GM12878 (cell line): ENCODE measurements at regions not wholly inside any gene's neighbourhood (a gene's known extent, or its start where the extent isn't known, plus 50 kb on each side); places are given as distances from the start of the nearest gene placed in this dataset.

ENCODE experiments used
- ATAC-seq: fragments of 200-7000 bp; cut with Tn5 transposase; 3 replicates; pipeline ENCODE4 v1.9.1; 2020; ENCODE audit warnings: mild to moderate bottlenecking, moderate library complexity
- BruUV-seq: library from RNA; stranded (reverse); fragments of 400-500 nt; replicated peaks from 2 replicates; lab custom pipeline; 2021; lab: Mats Ljungman, UMichigan
- CTCF ChIA-PET: fragments of 300-600 bp; sonication (Branson Sonifier 250); formaldehyde crosslinking; extraction: SDS; loops from one replicate; lab custom pipeline; 2021; ENCODE audit warnings: inconsistent platforms; lab: Yijun Ruan, JAX
- POLR2A ChIA-PET: fragments of 350-600 bp; formaldehyde crosslinking; extraction: SDS; loops from one replicate; lab custom pipeline; 2021; ENCODE audit warnings: inconsistent platforms; lab: Charles Lee
- RAD21 ChIA-PET: fragments of 300-600 bp; sonication (Branson Sonifier 250); formaldehyde crosslinking; loops from one replicate; lab custom pipeline; 2023; ENCODE audit warnings: antibody characterized with exemption; ENCODE audit not compliant: unreplicated experiment; lab: Charles Lee
- SMC1A ChIA-PET: fragments of 300-600 bp; sonication (Branson Sonifier 250); formaldehyde crosslinking; loops from one replicate; lab custom pipeline; 2023; ENCODE audit not compliant: unreplicated experiment, uncharacterized antibody; lab: Charles Lee
- DNase-seq: peaks from one replicate; pipeline ENCODE4 v3.0.0-alpha.2; 2011; ENCODE audit warnings: low read depth, low spot score
- FAIRE-seq: peaks from 3 replicates; lab custom pipeline; 2011; peaks lifted over from hg19 to GRCh38; lab: Jason Lieb, UNC
- H2AFZ ChIP-seq: 2 replicates; pipeline ENCODE4 v1.6.0; 2011; ENCODE audit warnings: low read depth, low read length, control low read depth; ENCODE audit not compliant: control insufficient read depth
- H3K27ac ChIP-seq: 2 replicates; pipeline ENCODE4 v1.5.1; 2011; ENCODE audit warnings: control low read depth; ENCODE audit not compliant: control insufficient read depth, insufficient read depth
- H3K27me3 ChIP-seq, 2 experiments: replicated peaks in 1 of 2; 2 replicates each; pipeline versions ENCODE4 v1.6.0 to v1.6.1; 2011; ENCODE audit warnings: low read length in 1 of 2; ENCODE audit not compliant: control insufficient read depth in 2 of 2, insufficient read depth in 2 of 2
- H3K36me3 ChIP-seq, 2 experiments: 2 replicates each; pipeline ENCODE4 v1.5.1; 2011; ENCODE audit warnings: low read length in 1 of 2; ENCODE audit not compliant: control insufficient read depth in 2 of 2, insufficient read depth in 2 of 2
- H3K4me1 ChIP-seq: 2 replicates; pipeline ENCODE4 v1.6.1; 2011; ENCODE audit warnings: mild to moderate bottlenecking, low read length, moderate library complexity, mixed read lengths; ENCODE audit not compliant: control insufficient read depth, insufficient read depth
- H3K4me2 ChIP-seq: 2 replicates; pipeline ENCODE4 v1.6.0; 2011; ENCODE audit warnings: control low read depth; ENCODE audit not compliant: control insufficient read depth, insufficient read depth
- H3K4me3 ChIP-seq: fragments of 200-600 bp; sonication (generic); 2 replicates; pipeline ENCODE4 v1.5.1; 2016
- H3K79me2 ChIP-seq: 2 replicates; pipeline ENCODE4 v1.6.0; 2011; ENCODE audit warnings: low read length; ENCODE audit not compliant: control insufficient read depth, insufficient read depth
- H3K9ac ChIP-seq: 2 replicates; pipeline ENCODE4 v1.8.0; 2011; ENCODE audit warnings: low read length, control low read depth, mixed read lengths; ENCODE audit not compliant: control insufficient read depth, insufficient read depth
- H3K9me3 ChIP-seq: replicated peaks from 3 replicates; pipeline ENCODE4 v1.5.1; 2011; ENCODE audit warnings: mild to moderate bottlenecking, low read length; ENCODE audit not compliant: control insufficient read depth, insufficient read depth
- H4K20me1 ChIP-seq: 2 replicates; pipeline ENCODE4 v1.6.0; 2011; ENCODE audit not compliant: control insufficient read depth, insufficient read depth
- EZH2 ChIP-seq: IDR thresholded peaks from 2 replicates; pipeline ENCODE4 v1.6.1; 2012; ENCODE audit warnings: low read depth, mild to moderate bottlenecking, control low read depth, inconsistent platforms, low read length, borderline replicate concordance; ENCODE audit not compliant: control insufficient read depth
- NKRF ChIP-seq: fragments of 450-650 bp; conservative IDR thresholded peaks from 2 replicates; pipeline ENCODE4 v1.6.1; 2017; ENCODE audit warnings: mild to moderate bottlenecking, moderate library complexity
- RELA ChIP-seq: fragments of 450-650 bp; IDR thresholded peaks from 2 replicates; pipeline ENCODE4 v1.8.0; 2014; ENCODE audit warnings: borderline replicate concordance; ENCODE audit not compliant: partially characterized antibody
- SIN3A ChIP-seq: IDR thresholded peaks from 2 replicates; pipeline ENCODE4 v1.6.1; 2012; ENCODE audit warnings: low read depth, low read length, improper control_type of control experiment
- WGBS: methylation state at CpG from one replicate; pipeline ENCODE4 v1.1.6; 2016; ENCODE audit warnings: low lambda C conversion rate; ENCODE audit not compliant: insufficient replicate concordance, insufficient coverage; ENCODE audit errors: missing lambda C conversion rate; 5-methylcytosine and 5-hydroxymethylcytosine counted together
- in situ Hi-C: fragments of 300-500 bp; cut with MboI; formaldehyde crosslinking; loops from 9 replicates; pipeline ENCODE4 v1.14.3; 2018; ENCODE audit warnings: mixed read lengths
- intact Hi-C: fragments of 100-400 bp; cut with micrococcal nuclease; formaldehyde crosslinking; loops from one replicate; pipeline ENCODE4 v1.14.2; 2022; ENCODE audit not compliant: unreplicated experiment

- TF ChIP-seq NKRF = no peak
Measured at GRCh38 chrX:147565237-147565636, 346.5 kb upstream of the FMR1 start (continued).

GRCh38 chrX:147570483-147570882 lies 341.2 kb upstream of the FMR1 start:
- no peak overlapping the region for H3K9ac ChIP-seq
- no peaks in the 10 kb centered on the region for H3K36me3 ChIP-seq
- no peak overlapping the region for H3K4me3 ChIP-seq
- no peak overlapping the region for H3K27ac ChIP-seq
- in situ Hi-C loops = no loop called here
- CTCF ChIA-PET = interaction anchor here (0.8 kb wide), 1 partner anchor 305 kb away, joined by 4 read pairs; no protein-coding TSS in a partner anchor
- RAD21 ChIA-PET = no interaction called here
- no peak overlapping the region for H3K4me2 ChIP-seq
- no peaks in the 10 kb centered on the region for H4K20me1 ChIP-seq
- POLR2A ChIA-PET = no interaction called here
- 5% methylated on average over 1 of the region's 1 CpG for WGBS
- no peak for DNase-seq
- intact Hi-C loops = no loop called here
- H3K9me3 ChIP-seq = no peaks in the 10 kb centered on the region
- BruUV-seq = no TSS peak
- no peak for FAIRE-seq
- no peaks in the 10 kb centered on the region for H3K4me1 ChIP-seq
- no peak for ATAC-seq
- no peak for TF ChIP-seq RELA
- TF ChIP-seq EZH2 = no peak
- no peak for TF ChIP-seq SIN3A
- H3K79me2 ChIP-seq = no peaks in the 10 kb centered on the region
- SMC1A ChIA-PET = no interaction called here
- no peak overlapping the region for H2AFZ ChIP-seq
- H3K27me3 ChIP-seq = no peaks in the 10 kb centered on the region
